ENCODE measurements at regions not wholly inside any gene's neighbourhood (a gene's known extent, or its start where the extent isn't known, plus 50 kb on each side); places are given as distances from the start of the nearest gene placed in this dataset.

DNA sequence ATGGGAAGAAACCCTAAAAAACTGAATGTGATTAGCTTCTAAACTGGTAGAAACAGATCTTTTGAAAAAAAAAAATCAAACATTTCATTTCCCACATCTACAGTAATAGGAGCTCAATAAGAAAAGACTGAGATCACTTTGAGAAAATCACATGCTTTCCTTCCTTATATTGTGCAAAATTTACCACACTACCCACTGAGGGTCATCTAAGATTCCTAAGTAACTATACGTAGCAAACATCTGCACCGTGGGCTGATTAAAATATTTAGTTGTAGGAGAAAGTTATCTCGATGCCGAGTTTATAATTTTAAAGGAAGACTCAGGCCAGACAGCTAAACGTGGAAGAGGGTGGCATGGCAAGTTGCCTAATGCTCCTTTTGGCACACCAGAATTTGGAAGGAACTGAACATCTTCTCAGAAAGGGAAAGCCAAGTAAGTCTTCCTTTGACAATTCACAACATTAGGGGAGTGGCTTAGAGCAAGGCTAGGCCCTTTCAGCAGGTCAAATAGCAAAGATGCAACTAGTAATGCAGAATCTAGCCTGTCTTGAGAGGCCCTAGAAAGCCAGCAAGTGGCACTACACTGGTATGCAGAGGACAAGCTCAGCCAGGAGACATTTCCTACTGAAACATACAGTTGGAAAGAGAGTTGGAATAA, 128.0 kb downstream of the TMA16 start:
- no peak for DNase-seq (ENCODE audit: low read depth)

DNA sequence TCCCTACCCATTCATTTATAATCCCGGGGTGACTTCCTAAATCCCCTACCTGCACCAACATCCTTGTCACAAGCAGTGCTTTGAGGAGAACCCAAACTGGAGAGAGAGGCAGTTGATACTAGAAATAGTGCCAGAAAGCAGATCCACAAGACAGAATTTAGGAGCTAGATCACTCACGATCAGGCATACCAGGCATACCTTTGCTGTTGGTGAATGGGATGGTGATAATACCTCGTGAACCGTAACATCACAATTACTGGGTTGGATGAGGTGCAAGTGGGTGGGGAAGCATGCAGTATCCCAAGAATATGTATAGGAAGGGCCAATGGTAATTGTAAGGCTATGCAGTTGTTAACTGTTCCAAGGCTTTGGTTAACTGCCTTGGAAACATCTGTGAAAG, 129.3 kb downstream of the TMA16 start:
- no peak for DNase-seq (ENCODE audit: low read depth)

DNA sequence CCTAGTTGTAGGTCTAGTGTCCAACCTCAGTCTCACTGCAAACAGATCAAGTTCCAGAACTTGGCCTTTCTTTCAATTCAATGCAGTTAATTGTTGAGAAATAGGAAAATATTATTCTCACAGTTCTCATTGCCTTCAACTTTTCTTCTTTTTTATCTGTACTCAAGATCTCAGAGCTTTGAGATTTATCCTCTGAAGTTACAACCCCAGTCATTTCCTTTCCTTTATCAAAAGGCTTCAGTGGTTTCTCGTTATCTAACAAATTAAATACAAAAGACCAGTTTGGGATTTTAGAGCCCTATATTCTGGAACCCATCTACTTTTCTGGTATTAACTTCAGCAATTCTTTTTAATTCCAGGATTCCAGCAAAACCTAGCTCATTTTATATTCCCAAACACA, 130.2 kb downstream of the TMA16 start:
- no peak for DNase-seq (ENCODE audit: low read depth)

DNA sequence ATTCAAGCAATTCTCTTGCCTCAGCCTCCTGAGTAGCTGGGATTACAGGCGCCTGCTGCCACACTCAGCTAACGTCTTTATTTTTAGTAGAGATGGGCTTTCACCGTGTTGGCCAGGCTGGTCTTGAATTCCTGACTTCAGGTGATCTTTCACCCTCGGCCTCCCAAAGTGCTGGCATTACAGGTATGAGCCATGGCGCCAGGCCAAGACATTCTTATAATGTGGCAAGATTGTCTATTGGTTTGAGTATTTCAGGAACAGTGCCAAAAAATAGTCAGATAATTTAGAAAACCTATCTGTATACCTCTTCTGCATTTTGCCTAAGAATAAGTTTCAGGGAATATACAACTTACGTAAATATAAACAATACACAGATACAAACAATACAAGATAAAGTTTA, 136.8 kb downstream of the TMA16 start:
- no peak for DNase-seq (ENCODE audit: low read depth)

DNA sequence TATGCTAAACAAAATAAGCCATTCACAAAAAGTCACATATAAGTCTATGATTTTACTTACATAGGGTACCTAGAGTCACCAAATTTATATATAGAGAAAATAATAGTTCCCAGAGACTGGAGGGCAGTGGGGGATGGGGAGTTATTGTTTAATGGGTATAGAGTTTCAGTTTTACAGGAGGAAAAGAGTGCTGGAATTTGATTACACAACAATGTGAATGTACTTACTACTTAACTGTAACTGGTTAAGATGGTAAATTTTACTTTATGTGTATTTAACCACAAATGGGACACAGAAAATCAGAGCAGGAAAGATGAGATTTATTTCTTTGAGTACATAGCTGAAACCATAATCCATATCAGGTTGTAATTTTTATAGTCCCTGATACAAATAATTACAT, 144.4 kb downstream of the TMA16 start:
- no peak for DNase-seq (ENCODE audit: low read depth)

DNA sequence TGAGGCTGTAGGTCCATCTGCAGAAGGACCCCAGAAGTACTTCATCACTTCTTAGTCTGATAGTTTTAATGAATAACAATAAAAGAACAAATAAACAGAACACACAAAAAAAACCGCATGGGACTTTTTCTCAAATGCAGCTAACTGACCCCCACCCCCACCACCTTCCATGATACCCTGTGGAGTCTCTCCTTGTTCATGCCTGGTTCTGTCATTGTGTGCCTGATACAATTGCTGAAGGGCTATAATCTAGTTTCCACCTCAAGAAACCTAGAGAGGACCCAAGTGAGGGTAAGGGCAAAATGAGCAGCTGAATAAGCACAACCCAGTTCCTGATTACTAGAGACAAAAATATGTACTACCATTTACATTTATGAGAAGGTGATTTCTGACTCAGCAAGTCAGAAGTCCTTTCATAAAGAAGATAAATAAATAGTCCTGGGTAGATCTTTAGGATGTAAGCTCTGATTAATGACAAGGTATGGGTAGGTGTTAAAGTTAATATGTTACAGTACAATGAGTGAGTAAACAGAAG, 155.1 kb downstream of the TMA16 start:
- DNase-seq (ENCODE audit: low read depth), result no peak

DNA sequence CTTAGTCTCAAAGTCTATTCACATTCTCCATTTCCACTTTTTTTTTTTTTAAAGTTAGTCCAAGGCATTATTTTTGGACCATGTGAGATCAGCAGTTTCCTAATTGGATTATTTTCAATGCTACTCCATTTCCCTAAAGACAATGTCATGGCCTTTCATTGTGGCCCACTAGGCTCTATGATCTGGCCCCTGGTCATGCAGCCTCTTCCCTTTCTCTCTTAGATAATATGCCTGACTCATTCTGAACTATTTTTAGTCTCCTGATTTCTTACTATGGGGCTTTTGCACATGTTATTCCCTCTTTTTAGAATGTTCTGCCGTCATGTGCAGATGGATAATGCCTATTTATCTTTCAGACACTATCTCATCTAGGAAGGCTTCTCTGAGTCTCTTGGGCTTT, 157.3 kb downstream of the TMA16 start:
- no peak for DNase-seq (ENCODE audit: low read depth)

DNA sequence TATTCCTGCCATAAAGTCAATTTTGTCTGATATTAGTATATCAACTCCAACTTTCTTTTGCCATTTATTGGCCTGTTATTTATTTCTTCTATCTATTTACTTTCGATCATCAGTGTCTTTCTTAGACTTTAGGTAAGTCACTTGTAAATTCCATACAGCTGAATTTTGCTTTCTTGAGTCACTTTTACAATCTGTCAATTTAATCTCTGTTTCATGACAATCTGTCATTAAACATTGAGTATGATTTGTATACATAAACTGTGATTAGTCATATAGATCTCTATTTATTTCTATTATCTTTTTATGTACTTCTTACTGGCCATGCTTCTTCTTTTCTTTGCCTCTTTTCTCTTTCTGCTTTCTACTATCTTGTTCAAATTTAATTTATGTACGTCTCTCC, 160.1 kb downstream of the TMA16 start:
- DNase-seq (ENCODE audit: low read depth), result no peak

DNA sequence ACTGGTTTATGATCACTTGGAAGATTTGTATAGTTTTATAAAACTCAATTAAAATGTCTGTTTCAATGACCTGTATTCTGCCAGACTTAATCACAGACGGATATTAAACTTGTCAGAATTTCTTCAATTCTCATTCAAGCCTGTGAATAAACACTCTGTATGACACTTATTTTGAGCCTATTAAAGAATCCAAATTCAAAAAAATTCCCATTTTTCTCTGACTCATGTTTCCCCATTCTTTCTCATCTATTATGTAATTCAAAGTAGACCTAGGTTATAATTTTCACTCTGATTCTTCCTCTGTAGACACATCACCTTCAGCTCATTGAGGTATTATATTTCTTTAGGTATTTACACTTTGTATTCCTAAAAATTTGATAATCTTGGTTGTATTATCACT, 166.1 kb downstream of the TMA16 start:
- DNase-seq (ENCODE audit: low read depth), result no peak

DNA sequence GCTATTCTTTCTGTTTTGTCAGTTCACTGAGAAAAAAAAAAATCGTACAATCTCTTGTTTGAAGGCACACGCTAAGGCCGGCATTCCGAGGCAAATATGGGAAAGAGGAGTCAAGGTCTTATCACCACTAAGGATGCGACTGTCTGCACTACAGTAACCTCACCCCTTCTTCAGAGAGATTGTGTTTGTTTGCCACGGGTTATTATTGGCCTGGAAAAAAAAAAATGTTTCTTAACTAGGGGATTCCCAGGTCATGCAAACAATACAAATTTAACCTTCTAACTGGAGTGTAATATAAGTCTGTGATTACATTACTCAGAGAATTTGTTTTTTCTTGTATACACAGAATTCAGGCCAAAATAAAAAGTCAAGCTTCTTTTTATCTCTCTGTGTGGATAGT, 168.3 kb downstream of the TMA16 start:
- no peak for DNase-seq (ENCODE audit: low read depth)

DNA sequence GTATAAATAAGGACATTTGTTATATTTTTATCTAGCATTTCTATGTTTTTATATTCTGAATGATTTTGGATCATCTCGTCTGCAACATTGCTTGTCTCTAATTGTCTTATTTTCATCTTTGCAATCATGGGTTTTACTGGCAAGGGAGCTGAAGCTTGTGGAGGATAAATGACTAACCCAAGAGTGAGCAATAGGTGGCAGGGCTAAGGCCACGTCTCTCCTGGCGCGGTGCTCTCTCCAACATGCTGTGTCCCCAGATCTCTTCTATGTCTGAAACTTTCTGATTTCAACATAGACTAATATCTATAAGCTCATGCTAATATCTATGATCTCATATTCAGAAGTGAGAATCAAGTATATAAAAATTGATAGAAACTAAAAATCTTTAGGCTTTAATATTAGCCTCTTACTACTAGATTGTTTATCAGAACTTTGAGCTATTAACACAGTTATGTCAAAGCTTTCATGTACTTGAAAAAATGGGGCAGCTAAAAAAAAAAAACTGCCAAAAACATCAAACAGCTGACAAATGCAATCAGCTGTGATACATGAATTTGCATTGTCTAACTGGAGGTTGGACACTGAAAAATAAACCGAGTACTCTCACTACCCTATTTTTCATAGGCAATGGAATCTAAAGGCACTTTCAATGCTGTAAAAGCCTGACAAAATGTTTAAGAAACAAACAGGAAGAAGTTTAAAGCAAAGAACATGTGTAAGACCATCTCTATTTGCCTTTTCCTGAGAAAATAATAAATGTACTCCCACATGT, 169.2 kb downstream of the TMA16 start:
- DNase-seq (ENCODE audit: low read depth), result no peak

DNA sequence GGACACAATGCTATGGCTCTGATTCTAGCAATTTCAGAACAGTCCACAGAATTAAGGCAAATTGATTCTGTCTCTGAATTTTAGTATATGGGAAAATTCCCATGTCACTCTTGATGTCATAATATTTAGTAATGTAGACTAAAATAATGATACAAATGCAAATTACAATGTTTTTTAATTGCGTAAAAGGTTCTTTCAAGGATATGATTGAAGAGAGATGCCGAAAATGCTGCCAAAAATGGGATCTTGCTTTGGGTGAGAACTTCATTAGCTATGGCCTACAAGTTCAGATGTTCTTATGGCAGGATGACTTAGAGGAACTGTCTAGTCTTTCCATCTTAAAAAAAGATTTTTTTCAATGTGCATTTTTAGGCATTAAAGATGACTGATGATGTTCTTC, 170.6 kb downstream of the TMA16 start:
- DNase-seq (ENCODE audit: low read depth), result no peak

DNA sequence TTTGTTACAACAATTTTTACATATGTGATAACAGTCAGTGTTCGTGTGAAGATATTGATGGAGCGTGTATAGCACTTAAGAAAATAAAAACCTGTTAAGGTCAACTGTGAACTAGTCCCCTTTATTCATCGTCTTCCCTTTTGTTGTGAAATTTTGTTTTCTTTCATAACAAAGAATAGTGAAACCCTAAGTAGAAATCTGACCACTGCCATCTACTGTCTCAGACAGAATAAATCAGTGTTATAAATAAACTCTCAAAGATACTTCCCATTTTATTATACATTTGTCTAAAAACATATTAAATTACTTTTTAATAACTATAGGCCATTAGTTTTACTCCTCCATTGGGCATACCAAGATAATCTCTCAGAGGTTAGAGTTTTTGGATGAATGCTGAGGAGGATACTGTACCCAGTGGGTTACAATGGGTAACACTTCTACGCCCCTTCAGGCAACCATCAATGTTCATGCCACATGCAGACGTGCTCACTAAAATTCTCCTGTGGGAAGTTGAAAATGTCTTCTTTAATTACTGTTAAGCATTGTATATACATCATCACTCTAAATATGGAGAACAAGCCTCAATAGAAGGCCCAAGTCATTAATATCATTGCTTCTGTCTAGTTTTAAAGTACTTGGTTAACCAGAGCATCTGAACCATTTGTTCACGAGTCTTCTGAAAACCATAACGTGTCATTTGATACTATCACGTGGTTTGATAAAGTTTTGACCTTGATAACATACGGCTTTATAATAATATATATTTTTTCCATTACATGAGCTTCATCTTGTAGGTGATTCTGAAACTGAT, 171.2 kb downstream of the TMA16 start:
- no peak for DNase-seq (ENCODE audit: low read depth)

DNA sequence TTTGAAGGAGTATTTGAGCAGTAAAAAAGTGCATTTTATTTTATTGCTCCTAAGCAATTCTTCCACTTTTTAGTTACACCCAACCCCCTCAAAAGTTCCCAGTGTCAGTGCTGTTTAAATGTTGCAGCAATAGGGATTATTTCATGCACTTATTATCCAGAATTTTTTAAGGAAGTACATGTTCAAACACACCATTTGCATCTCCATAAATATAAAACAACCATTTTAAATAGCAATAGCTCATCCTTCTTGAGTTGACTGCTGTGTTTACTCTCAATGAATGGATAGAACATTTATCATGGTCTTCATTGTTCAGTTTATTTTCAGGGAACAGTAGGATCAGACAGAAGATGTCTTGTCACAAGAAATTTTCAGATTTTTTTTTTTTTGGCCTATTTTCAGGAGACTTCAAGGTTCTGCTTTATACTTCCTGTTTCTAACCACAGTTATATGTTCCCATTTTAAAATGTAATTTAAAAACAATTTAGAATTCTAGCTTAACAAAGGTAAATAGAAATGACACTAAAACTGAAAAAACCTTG, 171.9 kb downstream of the TMA16 start:
- DNase-seq (ENCODE audit: low read depth), result no peak

DNA sequence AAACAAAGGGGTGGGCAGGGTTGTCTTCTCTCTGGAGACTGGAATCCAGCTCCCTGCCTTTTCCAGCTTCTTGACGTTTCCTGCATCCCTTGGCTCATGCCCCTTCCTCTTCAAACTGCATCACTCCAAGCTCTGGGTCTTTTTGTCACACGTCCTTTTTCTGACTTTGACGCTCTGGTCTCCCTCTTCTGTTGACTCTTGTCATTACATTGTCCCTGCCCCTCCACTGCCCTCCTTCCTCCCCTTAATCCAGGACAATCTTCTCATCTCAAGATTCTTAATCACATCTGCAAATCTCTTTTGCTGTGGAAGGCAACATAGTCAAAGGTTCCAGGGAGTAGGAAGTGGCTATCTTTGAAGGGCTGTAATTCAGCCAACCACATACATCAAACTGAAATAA, 178.3 kb downstream of the TMA16 start:
- DNase-seq (ENCODE audit: low read depth), result no peak

DNA sequence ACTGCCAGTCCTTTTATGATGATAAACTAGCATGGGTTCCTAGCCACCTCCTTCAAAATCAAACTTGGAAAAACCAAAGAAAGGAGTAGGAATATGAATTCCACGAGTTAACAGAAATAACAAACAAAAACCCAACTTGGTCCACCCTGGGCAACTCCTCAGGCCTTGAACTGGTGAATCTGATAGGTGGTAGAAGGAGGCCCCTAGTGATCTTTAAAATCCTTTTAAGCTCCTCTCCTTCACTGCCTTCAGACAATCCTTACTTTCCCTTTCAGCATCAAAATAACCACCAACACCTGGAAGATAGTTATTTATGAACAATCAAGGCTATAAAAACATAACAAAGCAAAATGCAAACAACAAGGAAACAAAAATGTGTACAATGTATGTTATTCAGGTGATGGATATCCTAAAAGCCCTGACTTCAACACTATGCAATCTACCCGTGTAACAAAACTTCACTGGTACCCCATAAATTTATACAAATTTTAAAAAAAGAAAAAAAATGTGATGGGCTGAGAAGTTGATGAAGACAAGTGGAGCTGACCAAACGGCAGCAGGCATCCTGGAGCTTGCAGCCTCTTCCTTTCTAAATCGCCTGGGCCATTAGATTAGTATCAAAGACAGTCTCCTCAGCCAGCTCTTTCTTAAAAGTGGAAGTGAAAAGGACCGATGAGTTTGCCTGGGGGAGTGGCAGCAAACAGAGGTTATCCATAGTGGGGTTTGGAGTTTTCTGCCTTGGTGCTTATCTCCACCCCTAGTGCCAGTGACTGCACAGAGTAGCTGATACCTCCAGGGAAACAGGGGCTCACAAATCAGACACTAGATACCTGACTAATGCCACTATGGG, 179.6 kb downstream of the TMA16 start:
- DNase-seq (ENCODE audit: low read depth), result no peak

DNA sequence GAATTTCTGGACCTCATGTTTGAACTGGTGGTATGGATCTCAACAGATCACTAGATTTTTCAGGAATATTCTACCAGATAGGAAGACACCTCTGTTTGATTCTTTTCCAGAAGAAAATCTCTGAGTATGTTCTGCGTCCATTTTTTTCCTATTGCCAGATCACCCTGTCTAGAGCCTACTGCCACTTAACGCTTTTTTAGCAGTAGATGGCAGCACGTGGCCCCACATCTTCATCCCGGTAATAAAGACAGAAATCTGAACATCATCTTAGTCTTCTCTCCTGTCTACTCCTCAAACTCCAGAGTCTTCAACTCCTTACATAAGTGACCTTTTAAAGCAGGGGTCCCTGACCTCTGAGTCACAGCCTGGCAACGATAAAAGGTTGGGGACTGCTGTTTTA, 184.7 kb downstream of the TMA16 start:
- DNase-seq (ENCODE audit: low read depth), result peak; percentile 23

DNA sequence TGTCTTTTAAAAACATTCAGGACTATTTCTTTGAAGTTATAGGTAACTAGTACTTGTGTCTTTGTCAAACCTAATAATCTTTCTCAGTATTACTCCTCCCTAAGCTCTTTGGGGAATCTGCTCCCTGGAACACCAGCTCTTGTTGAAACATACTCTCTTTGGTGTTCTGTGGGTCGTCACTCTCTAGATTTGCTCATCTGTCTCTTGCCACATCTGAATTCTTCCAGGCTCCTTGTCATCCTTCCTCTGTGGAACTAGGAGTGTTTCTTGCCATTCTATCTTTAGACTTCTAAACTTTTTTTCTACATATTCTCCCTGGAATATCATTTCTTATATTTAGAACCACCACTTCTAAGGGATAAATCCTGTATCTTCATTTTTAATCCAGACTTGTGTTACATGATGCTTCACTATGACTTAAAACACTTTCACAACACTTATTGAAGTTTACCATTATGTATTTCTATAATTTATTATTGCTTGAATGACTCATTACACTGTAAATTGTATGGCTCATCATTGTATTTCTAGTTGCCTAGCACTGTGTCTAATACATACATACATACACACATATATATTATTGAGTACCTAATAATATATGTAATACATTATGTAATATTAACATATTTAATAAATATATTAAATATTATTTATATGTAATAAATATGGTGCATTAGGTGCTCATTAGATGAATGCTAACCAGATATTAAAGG, 186.1 kb downstream of the TMA16 start:
- no peak for DNase-seq (ENCODE audit: low read depth)

DNA sequence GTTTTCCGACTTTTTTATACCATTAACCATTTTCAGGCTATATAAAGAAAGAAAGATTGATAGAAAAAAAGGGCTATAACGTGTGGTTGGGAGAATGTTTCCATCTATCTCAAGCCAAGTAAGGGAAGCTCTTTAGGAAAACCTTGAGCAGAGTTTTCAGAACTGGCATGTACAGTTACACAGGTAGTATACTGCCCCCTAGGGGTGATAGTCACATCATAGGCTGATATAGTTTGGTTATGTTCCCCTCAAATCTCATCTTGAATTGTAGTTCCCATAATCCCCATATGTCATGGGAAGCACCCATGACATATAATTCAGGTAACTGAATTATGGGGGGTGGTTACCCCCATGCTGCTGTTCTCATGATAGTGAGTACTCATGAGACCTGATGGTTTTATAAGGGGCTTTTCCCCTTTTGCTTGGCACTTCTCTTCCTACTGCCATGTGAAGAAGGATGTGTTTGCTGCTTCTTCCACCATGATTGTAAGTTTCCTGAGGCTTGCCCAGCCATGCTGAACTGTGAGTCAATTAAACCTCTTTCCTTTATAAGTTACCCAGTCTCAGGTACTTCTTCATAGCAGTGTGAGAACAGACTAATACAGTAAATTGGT, 186.8 kb downstream of the TMA16 start:
- no peak for DNase-seq (ENCODE audit: low read depth)

DNA sequence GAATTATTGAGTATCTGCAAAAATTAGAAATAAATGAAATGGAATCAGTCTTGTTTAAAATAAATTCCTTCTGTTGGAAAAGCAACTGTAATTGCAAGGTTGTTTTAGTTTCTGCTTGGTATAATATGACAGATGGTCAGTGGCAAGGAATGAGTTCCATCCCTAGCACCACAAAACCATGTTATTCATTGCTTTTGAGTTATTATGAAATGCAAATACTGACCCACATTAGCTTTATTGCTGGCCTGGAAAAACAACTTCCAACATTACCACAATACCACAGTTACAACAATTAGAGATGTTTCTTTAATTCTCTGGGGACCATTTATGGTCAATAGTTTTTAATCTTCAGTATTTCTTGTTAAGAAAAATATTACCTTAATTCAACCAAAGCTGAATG, 194.4 kb downstream of the TMA16 start:
- no peak for DNase-seq (ENCODE audit: low read depth)

DNA sequence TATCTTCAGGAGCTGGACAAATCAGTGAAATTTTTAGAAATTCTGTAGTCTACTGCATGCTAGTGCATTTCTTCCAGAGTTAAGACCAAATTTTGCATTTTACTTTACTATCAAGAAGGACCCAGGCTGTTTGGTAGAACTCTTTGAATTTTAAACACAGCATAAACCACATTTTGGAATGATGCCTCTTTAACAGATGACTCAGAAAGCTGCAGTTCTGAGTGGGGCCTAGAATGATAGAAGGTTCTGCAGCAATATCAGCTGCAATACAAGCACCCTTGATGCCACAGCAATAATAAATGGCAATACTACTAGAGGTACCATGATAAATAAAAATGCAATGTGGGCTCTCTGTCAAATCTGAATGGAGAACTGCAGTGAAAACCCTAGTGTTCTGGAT, 198.7 kb downstream of the TMA16 start:
- DNase-seq (ENCODE audit: low read depth), result peak; percentile 33

Data from stromal cell of bone marrow (primary cell).